ENCODE measurements at regions not wholly inside any gene's neighbourhood (a gene's known extent, or its start where the extent isn't known, plus 50 kb on each side); places are given as distances from the start of the nearest gene placed in this dataset.
"Not testable (repeated sequence)": the region's sequence is repeated elsewhere in the genome, so short reads cannot be mapped to it uniquely, and the experiment has no call there.

- Histone ChIP-seq H3K27me3 (replicated peaks; ENCODE audit: control insufficient read depth, insufficient read depth, low read length) (no peaks in the 10 kb centered on the region), H3K9me3 (ENCODE audit: control insufficient read depth, low read length) (peaks cover 18% of the 10 kb centered on the region), H3K4me3 (ENCODE audit: low read length) (peak overlapping the region; percentile 73), H3K36me3 (ENCODE audit: control insufficient read depth, insufficient read depth, low read length, severe bottlenecking) (no peaks in the 10 kb centered on the region), H3K4me1 (ENCODE audit: control insufficient read depth, insufficient read depth, low read length) (peaks cover 7% of the 10 kb centered on the region), H3K9ac (ENCODE audit: low read length) (no peak overlapping the region)
- no peak for DNase-seq (ENCODE audit: low read depth)
Measured at GRCh38 chr7:149692557-149692982, 80.8 kb downstream of the ZNF467 start.

- peak overlapping the region; percentile 73 for H3K4me3 ChIP-seq (ENCODE audit: low read length)
- no peak for DNase-seq (ENCODE audit: low read depth)
- H3K4me1 ChIP-seq (ENCODE audit: control insufficient read depth, insufficient read depth, low read length), result peaks cover 7% of the 10 kb centered on the region
- H3K36me3 ChIP-seq (ENCODE audit: control insufficient read depth, insufficient read depth, low read length, severe bottlenecking), result no peaks in the 10 kb centered on the region
- H3K9ac ChIP-seq (ENCODE audit: low read length), result no peak overlapping the region
- peaks cover 15% of the 10 kb centered on the region for H3K9me3 ChIP-seq (ENCODE audit: control insufficient read depth, low read length)
- no peaks in the 10 kb centered on the region for H3K27me3 ChIP-seq (replicated peaks; ENCODE audit: control insufficient read depth, insufficient read depth, low read length)
Measured at GRCh38 chr7:149692056-149692455, 81.3 kb downstream of the ZNF467 start.

GRCh38 chr7:149690688-149691446 lies 82.5 kb downstream of the ZNF467 start:
- H3K4me3 ChIP-seq (ENCODE audit: low read length), result peak overlapping the region; percentile 61
- peaks cover 16% of the 10 kb centered on the region for H3K4me1 ChIP-seq (ENCODE audit: control insufficient read depth, insufficient read depth, low read length)
- DNase-seq (ENCODE audit: low read depth), result peak; percentile 72
- peaks cover 6% of the 10 kb centered on the region for H3K9me3 ChIP-seq (ENCODE audit: control insufficient read depth, low read length)
- H3K36me3 ChIP-seq (ENCODE audit: control insufficient read depth, insufficient read depth, low read length, severe bottlenecking), result no peaks in the 10 kb centered on the region
- H3K27me3 ChIP-seq (replicated peaks; ENCODE audit: control insufficient read depth, insufficient read depth, low read length), result no peaks in the 10 kb centered on the region
- no peak overlapping the region for H3K9ac ChIP-seq (ENCODE audit: low read length)

- Histone ChIP-seq H3K36me3 (ENCODE audit: control insufficient read depth, insufficient read depth, low read length, severe bottlenecking) (no peaks in the 10 kb centered on the region), H3K27me3 (replicated peaks; ENCODE audit: control insufficient read depth, insufficient read depth, low read length) (no peaks in the 10 kb centered on the region), H3K4me1 (ENCODE audit: control insufficient read depth, insufficient read depth, low read length) (peaks cover 30% of the 10 kb centered on the region), H3K9ac (ENCODE audit: low read length) (no peak overlapping the region), H3K9me3 (ENCODE audit: control insufficient read depth, low read length) (peaks cover 6% of the 10 kb centered on the region), H3K4me3 (ENCODE audit: low read length) (no peak overlapping the region)
- no peak for DNase-seq (ENCODE audit: low read depth)
Measured at GRCh38 chr7:149689291-149689721, 84.1 kb downstream of the ZNF467 start.

- Histone ChIP-seq H3K4me1 (ENCODE audit: control insufficient read depth, insufficient read depth, low read length) (peaks cover 30% of the 10 kb centered on the region), H3K9ac (ENCODE audit: low read length) (no peak overlapping the region), H3K4me3 (ENCODE audit: low read length) (no peak overlapping the region), H3K27me3 (replicated peaks; ENCODE audit: control insufficient read depth, insufficient read depth, low read length) (no peaks in the 10 kb centered on the region), H3K36me3 (ENCODE audit: control insufficient read depth, insufficient read depth, low read length, severe bottlenecking) (no peaks in the 10 kb centered on the region), H3K9me3 (ENCODE audit: control insufficient read depth, low read length) (peaks cover 6% of the 10 kb centered on the region)
- DNase-seq (ENCODE audit: low read depth), result no peak
Measured at GRCh38 chr7:149688836-149689235, 84.6 kb downstream of the ZNF467 start.

GRCh38 chr7:149687820-149688219 lies 85.6 kb downstream of the ZNF467 start:
- H3K4me1 ChIP-seq (ENCODE audit: control insufficient read depth, insufficient read depth, low read length), result peaks cover 38% of the 10 kb centered on the region
- not testable (repeated sequence) for H3K9me3 ChIP-seq (ENCODE audit: control insufficient read depth, low read length); H3K27me3 ChIP-seq (replicated peaks; ENCODE audit: control insufficient read depth, insufficient read depth, low read length); H3K36me3 ChIP-seq (ENCODE audit: control insufficient read depth, insufficient read depth, low read length, severe bottlenecking); H3K9ac ChIP-seq (ENCODE audit: low read length); DNase-seq (ENCODE audit: low read depth); H3K4me3 ChIP-seq (ENCODE audit: low read length)

- no peaks in the 10 kb centered on the region for H3K27me3 ChIP-seq (replicated peaks; ENCODE audit: control insufficient read depth, insufficient read depth, low read length)
- peak overlapping the region; percentile 1 for H3K4me3 ChIP-seq (ENCODE audit: low read length)
- H3K36me3 ChIP-seq (ENCODE audit: control insufficient read depth, insufficient read depth, low read length, severe bottlenecking), result no peaks in the 10 kb centered on the region
- peak overlapping the region; percentile 56 for H3K9ac ChIP-seq (ENCODE audit: low read length)
- H3K4me1 ChIP-seq (ENCODE audit: control insufficient read depth, insufficient read depth, low read length), result peaks cover 36% of the 10 kb centered on the region
- H3K9me3 ChIP-seq (ENCODE audit: control insufficient read depth, low read length), result peaks cover 6% of the 10 kb centered on the region
- no peak for DNase-seq (ENCODE audit: low read depth)
Measured at GRCh38 chr7:149686449-149686848, 86.9 kb downstream of the ZNF467 start.

GRCh38 chr7:149686011-149686410 lies 87.4 kb downstream of the ZNF467 start:
- peak; percentile 78 for DNase-seq (ENCODE audit: low read depth)
- H3K36me3 ChIP-seq (ENCODE audit: control insufficient read depth, insufficient read depth, low read length, severe bottlenecking), result no peaks in the 10 kb centered on the region
- H3K9me3 ChIP-seq (ENCODE audit: control insufficient read depth, low read length), result peaks cover 6% of the 10 kb centered on the region
- H3K4me1 ChIP-seq (ENCODE audit: control insufficient read depth, insufficient read depth, low read length), result peaks cover 33% of the 10 kb centered on the region
- no peaks in the 10 kb centered on the region for H3K27me3 ChIP-seq (replicated peaks; ENCODE audit: control insufficient read depth, insufficient read depth, low read length)
- peak overlapping the region; percentile 50 for H3K4me3 ChIP-seq (ENCODE audit: low read length)
- peak overlapping the region; percentile 68 for H3K9ac ChIP-seq (ENCODE audit: low read length)

- Histone ChIP-seq H3K4me1 (ENCODE audit: control insufficient read depth, insufficient read depth, low read length) (peaks cover 39% of the 10 kb centered on the region), H3K9ac (ENCODE audit: low read length) (peak overlapping the region; percentile 68), H3K9me3 (ENCODE audit: control insufficient read depth, low read length) (peaks cover 6% of the 10 kb centered on the region), H3K4me3 (ENCODE audit: low read length) (peak overlapping the region; percentile 50), H3K36me3 (ENCODE audit: control insufficient read depth, insufficient read depth, low read length, severe bottlenecking) (no peaks in the 10 kb centered on the region), H3K27me3 (replicated peaks; ENCODE audit: control insufficient read depth, insufficient read depth, low read length) (no peaks in the 10 kb centered on the region)
- no peak for DNase-seq (ENCODE audit: low read depth)
Measured at GRCh38 chr7:149685455-149685854, 87.9 kb downstream of the ZNF467 start.

- Histone ChIP-seq H3K9ac (ENCODE audit: low read length) (no peak overlapping the region), H3K4me3 (ENCODE audit: low read length) (no peak overlapping the region), H3K4me1 (ENCODE audit: control insufficient read depth, insufficient read depth, low read length) (peaks cover 47% of the 10 kb centered on the region), H3K36me3 (ENCODE audit: control insufficient read depth, insufficient read depth, low read length, severe bottlenecking) (no peaks in the 10 kb centered on the region), H3K9me3 (ENCODE audit: control insufficient read depth, low read length) (peaks cover 2% of the 10 kb centered on the region), H3K27me3 (replicated peaks; ENCODE audit: control insufficient read depth, insufficient read depth, low read length) (no peaks in the 10 kb centered on the region)
- DNase-seq (ENCODE audit: low read depth), result no peak
Measured at GRCh38 chr7:149683898-149684297, 89.5 kb downstream of the ZNF467 start.

- Histone ChIP-seq H3K36me3 (ENCODE audit: control insufficient read depth, insufficient read depth, low read length, severe bottlenecking) (no peaks in the 10 kb centered on the region), H3K4me3 (ENCODE audit: low read length) (no peak overlapping the region), H3K9ac (ENCODE audit: low read length) (no peak overlapping the region), H3K4me1 (ENCODE audit: control insufficient read depth, insufficient read depth, low read length) (peaks cover 47% of the 10 kb centered on the region), H3K9me3 (ENCODE audit: control insufficient read depth, low read length) (no peaks in the 10 kb centered on the region), H3K27me3 (replicated peaks; ENCODE audit: control insufficient read depth, insufficient read depth, low read length) (no peaks in the 10 kb centered on the region)
- DNase-seq (ENCODE audit: low read depth), result no peak
Measured at GRCh38 chr7:149683181-149683580, 90.2 kb downstream of the ZNF467 start.

GRCh38 chr7:149682038-149682437 lies 91.3 kb downstream of the ZNF467 start:
- no peak overlapping the region for H3K9ac ChIP-seq (ENCODE audit: low read length)
- H3K36me3 ChIP-seq (ENCODE audit: control insufficient read depth, insufficient read depth, low read length, severe bottlenecking), result no peaks in the 10 kb centered on the region
- no peak overlapping the region for H3K4me3 ChIP-seq (ENCODE audit: low read length)
- peaks cover 4% of the 10 kb centered on the region for H3K27me3 ChIP-seq (replicated peaks; ENCODE audit: control insufficient read depth, insufficient read depth, low read length)
- H3K4me1 ChIP-seq (ENCODE audit: control insufficient read depth, insufficient read depth, low read length), result peaks cover 47% of the 10 kb centered on the region
- DNase-seq (ENCODE audit: low read depth), result no peak
- no peaks in the 10 kb centered on the region for H3K9me3 ChIP-seq (ENCODE audit: control insufficient read depth, low read length)
